Omental fat pad (tissue), 3 donors: ENCODE measurements at regions not wholly inside any gene's neighbourhood (a gene's known extent, or its start where the extent isn't known, plus 50 kb on each side); places are given as distances from the start of the nearest gene placed in this dataset.

Experiments
- ATAC-seq: fragments of 150-250 bp; one replicate; pipeline ENCODE4 v1.9.1; 2016; ENCODE audit warnings: mild to moderate bottlenecking, moderate library complexity; ENCODE audit not compliant: low FRiP score
- DNase-seq: peaks from one replicate; pipeline ENCODE4 v3.0.0-alpha.2; 2019; ENCODE audit warnings: low spot score
- CTCF ChIP-seq, 3 donors: fragments of 450-650 bp; IDR thresholded peaks; one replicate each; pipeline ENCODE4 v1.5.1; 2016 to 2017; ENCODE audit warnings: antibody characterized with exemption in 3 of 3, mild to moderate bottlenecking in 3 of 3, moderate library complexity in 2 of 3

GRCh38 chr12:71239731-71240130 is 81.9 kb upstream of the TSPAN8 start:
- ATAC-seq = no peak
- no peak for DNase-seq
- no peak for TF ChIP-seq CTCF (IDR thresholded peaks at IDR 0.05)

GRCh38 chr12:71237128-71237527 is 79.3 kb upstream of the TSPAN8 start:
- no peak for TF ChIP-seq CTCF (IDR thresholded peaks at IDR 0.05)
- no peak for ATAC-seq
- DNase-seq = no peak

GRCh38 chr12:71236133-71236660 is 78.4 kb upstream of the TSPAN8 start:
- TF ChIP-seq CTCF (IDR thresholded peaks at IDR 0.05) = no peak
- DNase-seq (no peak), ATAC-seq (no peak)

- ATAC-seq = no peak
- no peak for TF ChIP-seq CTCF (IDR thresholded peaks at IDR 0.05)
- DNase-seq = no peak
Measured at GRCh38 chr12:71233083-71233482, 75.3 kb upstream of the TSPAN8 start.

GRCh38 chr12:71230542-71230941 is 72.7 kb upstream of the TSPAN8 start:
- no peak for ATAC-seq
- TF ChIP-seq CTCF (IDR thresholded peaks at IDR 0.05) = no peak

GRCh38 chr12:71223139-71223538 is 65.3 kb upstream of the TSPAN8 start:
- TF ChIP-seq CTCF (IDR thresholded peaks at IDR 0.05) = no peak
- ATAC-seq (no peak), DNase-seq (no peak)

More at GRCh38 chr12:71230542-71230941, 72.7 kb upstream of the TSPAN8 start:
- no peak for DNase-seq

GRCh38 chr12:71222436-71222835 is 64.6 kb upstream of the TSPAN8 start:
- TF ChIP-seq CTCF (IDR thresholded peaks at IDR 0.05) = no peak
- ATAC-seq (no peak), DNase-seq (no peak)
